ENCODE measurements at regions not wholly inside any gene's neighbourhood (a gene's known extent, or its start where the extent isn't known, plus 50 kb on each side); places are given as distances from the start of the nearest gene placed in this dataset.

DNA sequence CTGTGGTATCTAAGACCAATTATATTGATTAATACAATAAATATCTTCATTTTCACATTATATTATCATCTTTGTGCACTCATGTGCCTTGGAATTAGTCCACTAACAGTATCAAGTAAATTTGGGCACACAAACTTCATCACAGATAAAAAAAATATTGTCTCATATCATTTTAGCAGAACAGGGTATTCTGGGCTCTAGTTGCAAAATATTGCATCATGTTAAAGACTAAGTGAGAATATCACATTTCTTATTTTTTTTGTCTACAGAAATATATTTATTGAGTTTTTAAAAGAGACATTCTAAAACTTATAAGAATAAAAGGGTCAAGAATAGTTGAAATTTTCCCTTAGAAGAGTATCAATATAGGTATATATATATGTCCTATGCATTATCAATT, 754.1 kb upstream of the MAN1A1 start (continued):
- TF ChIP-seq CEBPG (CRISPR knock-in tag; IDR thresholded peaks at IDR 0.05) (no peak), CEBPG (tag; conservative IDR thresholded peaks at IDR 0.05 in 1 of 2, IDR thresholded peaks at IDR 0.05 in 1 of 2) (peak; percentile 87 to 89), ZNF639 (CRISPR knock-in tag; conservative IDR thresholded peaks at IDR 0.05 in 1 of 2, IDR thresholded peaks at IDR 0.05 in 1 of 2) (no peak), TAF9B (IDR thresholded peaks at IDR 0.05; ENCODE audit: partially characterized antibody) (no peak), CEBPB (tag; IDR thresholded peaks at IDR 0.05) (0 out of 2 replicates have a peak, but pooled peaks have one; percentile 13), CTCF (IDR thresholded peaks at IDR 0.05 in 2 of 3, conservative IDR thresholded peaks at IDR 0.05 in 1 of 3; ENCODE audit: insufficient read depth in 2 of 3, low read depth in 1 of 3, low read length in 3 of 3) (no peak), ZNF644 (tag; IDR thresholded peaks at IDR 0.05; ENCODE audit: low read depth) (no peak), TCF15 (CRISPR knock-in tag; IDR thresholded peaks at IDR 0.05) (no peak), ZFX (CRISPR knock-in tag; IDR thresholded peaks at IDR 0.05) (no peak), TAF15 (IDR thresholded peaks at IDR 0.05; ENCODE audit: low read depth, low read length) (no peak), TRIM24 (IDR thresholded peaks at IDR 0.05) (peak; percentile 13 to 67; a peak in 2 of 4 replicates), U2AF1 (optimal IDR thresholded peaks at IDR 0.05; ENCODE audit: low read depth, low read length) (no peak), ATF4 (CRISPR knock-in tag; IDR thresholded peaks at IDR 0.05) (peak; percentile 62; the same call in 1 of the 2 replicates), ZNF165 (CRISPR knock-in tag; IDR thresholded peaks at IDR 0.05; ENCODE audit: borderline replicate concordance) (no peak), CAMTA2 (CRISPR knock-in tag; conservative IDR thresholded peaks at IDR 0.05) (no peak), PPARD (CRISPR knock-in tag; IDR thresholded peaks at IDR 0.05) (no peak)
- TF ChIP-seq, protein P1, sequence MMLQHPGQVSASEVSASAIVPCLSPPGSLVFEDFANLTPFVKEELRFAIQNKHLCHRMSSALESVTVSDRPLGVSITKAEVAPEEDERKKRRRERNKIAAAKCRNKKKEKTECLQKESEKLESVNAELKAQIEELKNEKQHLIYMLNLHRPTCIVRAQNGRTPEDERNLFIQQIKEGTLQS (IDR thresholded peaks at IDR 0.05), result 0 out of 2 replicates have a peak, but pooled peaks have one; percentile 17
- TF ChIP-seq, protein P1 (CRISPR knock-in tag; conservative IDR thresholded peaks at IDR 0.05), result no peak
- TF ChIP-seq, protein P2, sequence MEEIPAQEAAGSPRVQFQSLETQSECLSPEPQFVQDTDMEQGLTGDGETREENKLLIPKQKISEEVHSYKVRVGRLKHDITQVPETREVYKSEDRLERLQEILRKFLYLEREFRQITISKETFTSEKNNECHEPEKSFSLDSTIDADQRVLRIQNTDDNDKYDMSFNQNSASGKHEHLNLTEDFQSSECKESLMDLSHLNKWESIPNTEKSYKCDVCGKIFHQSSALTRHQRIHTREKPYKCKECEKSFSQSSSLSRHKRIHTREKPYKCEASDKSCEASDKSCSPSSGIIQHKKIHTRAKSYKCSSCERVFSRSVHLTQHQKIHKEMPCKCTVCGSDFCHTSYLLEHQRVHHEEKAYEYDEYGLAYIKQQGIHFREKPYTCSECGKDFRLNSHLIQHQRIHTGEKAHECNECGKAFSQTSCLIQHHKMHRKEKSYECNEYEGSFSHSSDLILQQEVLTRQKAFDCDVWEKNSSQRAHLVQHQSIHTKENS (CRISPR knock-in tag; IDR thresholded peaks at IDR 0.05), result no peak
- TF ChIP-seq, protein P3, sequence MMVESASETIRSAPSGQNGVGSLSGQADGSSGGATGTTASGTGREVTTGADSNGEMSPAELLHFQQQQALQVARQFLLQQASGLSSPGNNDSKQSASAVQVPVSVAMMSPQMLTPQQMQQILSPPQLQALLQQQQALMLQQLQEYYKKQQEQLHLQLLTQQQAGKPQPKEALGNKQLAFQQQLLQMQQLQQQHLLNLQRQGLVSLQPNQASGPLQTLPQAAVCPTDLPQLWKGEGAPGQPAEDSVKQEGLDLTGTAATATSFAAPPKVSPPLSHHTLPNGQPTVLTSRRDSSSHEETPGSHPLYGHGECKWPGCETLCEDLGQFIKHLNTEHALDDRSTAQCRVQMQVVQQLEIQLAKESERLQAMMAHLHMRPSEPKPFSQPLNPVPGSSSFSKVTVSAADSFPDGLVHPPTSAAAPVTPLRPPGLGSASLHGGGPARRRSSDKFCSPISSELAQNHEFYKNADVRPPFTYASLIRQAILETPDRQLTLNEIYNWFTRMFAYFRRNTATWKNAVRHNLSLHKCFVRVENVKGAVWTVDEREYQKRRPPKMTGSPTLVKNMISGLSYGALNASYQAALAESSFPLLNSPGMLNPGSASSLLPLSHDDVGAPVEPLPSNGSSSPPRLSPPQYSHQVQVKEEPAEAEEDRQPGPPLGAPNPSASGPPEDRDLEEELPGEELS (CRISPR knock-in tag; IDR thresholded peaks at IDR 0.05; ENCODE audit: borderline replicate concordance), result no peak
